Neural crest cell (in vitro differentiated cells): ENCODE measurements at regions not wholly inside any gene's neighbourhood (a gene's known extent, or its start where the extent isn't known, plus 50 kb on each side); places are given as distances from the start of the nearest gene placed in this dataset.
"Not testable (repeated sequence)": the region's sequence is repeated elsewhere in the genome, so short reads cannot be mapped to it uniquely, and the experiment has no call there.

ENCODE experiments used
- DNase-seq: peaks from one replicate; pipeline ENCODE4 v3.0.0; 2021; ENCODE audit warnings: low read depth, mixed read lengths, low spot score
- H3K27ac Mint-ChIP-seq: one replicate; pipeline ENCODE4 v1.8.0; 2021; ENCODE audit warnings: mild to moderate bottlenecking, mixed read lengths; ENCODE audit not compliant: unreplicated experiment
- H3K27me3 Mint-ChIP-seq: 2 replicates; pipeline ENCODE4 v1.8.0; 2021; ENCODE audit warnings: low read depth, mild to moderate bottlenecking, mixed read lengths
- H3K36me3 Mint-ChIP-seq: 2 replicates; pipeline ENCODE4 v1.8.0; 2021; ENCODE audit warnings: low read depth, mild to moderate bottlenecking, mixed read lengths
- H3K4me1 Mint-ChIP-seq: 2 replicates; pipeline ENCODE4 v1.8.0; 2021; ENCODE audit warnings: mixed read lengths
- H3K4me3 Mint-ChIP-seq: one replicate; pipeline ENCODE4 v1.8.0; 2021; ENCODE audit warnings: mild to moderate bottlenecking, mixed read lengths
- H3K9me3 Mint-ChIP-seq: 2 replicates; pipeline ENCODE4 v1.8.0; 2021; ENCODE audit warnings: mixed read lengths
- CTCF ChIP-seq: fragments of 200-600 bp; sonication (generic); conservative IDR thresholded peaks from 2 replicates; pipeline ENCODE4 v1.5.0; 2021; ENCODE audit warnings: antibody characterized with exemption, mild to moderate bottlenecking

- H3K4me1 Mint-ChIP-seq = peaks cover 14% of the 10 kb centered on the region
- H3K9me3 Mint-ChIP-seq = peaks cover 4% of the 10 kb centered on the region
- H3K36me3 Mint-ChIP-seq = peaks cover 4% of the 10 kb centered on the region
- no peak for TF ChIP-seq CTCF
- peak overlapping the region; percentile 8 for H3K4me3 Mint-ChIP-seq
- DNase-seq = no peak
- H3K27ac Mint-ChIP-seq = no peak overlapping the region
- H3K27me3 Mint-ChIP-seq = no peaks in the 10 kb centered on the region
Measured at GRCh38 chrX:56618323-56618722, 54.9 kb downstream of the UBQLN2 start.

GRCh38 chrX:56623316-56623715 is 59.9 kb downstream of the UBQLN2 start:
- Mint-ChIP-seq H3K4me1 (peaks cover 10% of the 10 kb centered on the region), H3K4me3 (no peak overlapping the region), H3K27ac (no peak overlapping the region), H3K36me3 (peaks cover 2% of the 10 kb centered on the region), H3K27me3 (no peaks in the 10 kb centered on the region), H3K9me3 (peaks cover 8% of the 10 kb centered on the region)
- no peak for DNase-seq
- TF ChIP-seq CTCF = no peak

GRCh38 chrX:56635060-56635459 is 71.6 kb downstream of the UBQLN2 start:
- H3K36me3 Mint-ChIP-seq, DNase-seq, H3K27me3 Mint-ChIP-seq, H3K9me3 Mint-ChIP-seq, H3K27ac Mint-ChIP-seq, H3K4me1 Mint-ChIP-seq, H3K4me3 Mint-ChIP-seq: not testable (repeated sequence)

DNA sequence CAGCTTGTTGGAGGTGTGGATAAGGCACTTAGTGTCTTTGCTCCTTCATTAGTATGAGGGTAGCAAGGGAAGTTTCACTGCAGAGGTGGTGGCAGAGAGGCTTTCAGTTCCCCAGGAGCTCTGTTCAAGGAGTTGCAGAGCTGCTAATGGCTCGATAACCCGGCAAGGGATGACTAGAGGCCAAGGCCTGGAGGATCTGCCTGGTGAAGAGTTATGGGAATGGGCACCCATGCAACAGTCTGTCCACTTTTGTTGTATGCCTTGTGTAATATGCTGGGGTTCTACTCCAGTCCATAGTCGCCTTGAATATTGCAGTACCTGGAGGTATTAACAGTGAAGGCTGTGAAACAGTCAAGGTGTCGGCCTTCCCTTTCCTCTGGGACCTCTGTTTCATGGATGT is 67.8 kb upstream of the NBDY start:
- Mint-ChIP-seq H3K36me3 (no peaks in the 10 kb centered on the region), H3K27ac (no peak overlapping the region), H3K4me1 (no peaks in the 10 kb centered on the region), H3K9me3 (peaks cover 10% of the 10 kb centered on the region), H3K4me3 (no peak overlapping the region), H3K27me3 (no peaks in the 10 kb centered on the region)
- no peak for DNase-seq
- no peak for TF ChIP-seq CTCF
